ENCODE measurements at regions not wholly inside any gene's neighbourhood (a gene's known extent, or its start where the extent isn't known, plus 50 kb on each side); places are given as distances from the start of the nearest gene placed in this dataset.

DNA sequence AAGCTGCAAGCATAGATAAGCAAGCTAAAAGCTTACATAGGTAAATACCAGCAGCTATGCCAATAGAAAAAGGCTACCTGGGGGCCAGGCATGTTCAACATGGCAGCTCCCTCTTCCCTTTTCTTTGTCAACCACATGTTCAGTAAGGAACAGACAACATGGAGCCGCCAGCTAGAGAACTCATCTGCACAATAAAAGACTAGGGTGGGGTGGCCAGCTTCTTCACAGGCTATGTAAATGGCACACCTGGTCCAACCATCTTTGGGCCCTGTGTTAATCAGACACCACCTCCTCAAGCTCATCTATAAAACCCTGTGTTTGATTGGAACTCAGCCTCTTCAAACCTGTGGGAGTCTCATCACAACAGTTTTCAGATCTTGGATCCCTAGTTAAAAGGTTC is 129.7 kb upstream of the TMPO start:
- H3K9me3 ChIP-seq = no peaks in the 10 kb centered on the region
- no peaks in the 10 kb centered on the region for H3K36me3 ChIP-seq (replicated peaks in 1 of 2; ENCODE audit: control insufficient read depth in 1 of 2, insufficient read depth in 2 of 2, low read length in 1 of 2)
- TF ChIP-seq JUND (IDR thresholded peaks at IDR 0.05) (no peak), SIN3A (IDR thresholded peaks at IDR 0.05; ENCODE audit: borderline replicate concordance, low read depth, low read length) (no peak), TCF12 (IDR thresholded peaks at IDR 0.05) (no peak)
- TF ChIP-seq, protein P1, sequence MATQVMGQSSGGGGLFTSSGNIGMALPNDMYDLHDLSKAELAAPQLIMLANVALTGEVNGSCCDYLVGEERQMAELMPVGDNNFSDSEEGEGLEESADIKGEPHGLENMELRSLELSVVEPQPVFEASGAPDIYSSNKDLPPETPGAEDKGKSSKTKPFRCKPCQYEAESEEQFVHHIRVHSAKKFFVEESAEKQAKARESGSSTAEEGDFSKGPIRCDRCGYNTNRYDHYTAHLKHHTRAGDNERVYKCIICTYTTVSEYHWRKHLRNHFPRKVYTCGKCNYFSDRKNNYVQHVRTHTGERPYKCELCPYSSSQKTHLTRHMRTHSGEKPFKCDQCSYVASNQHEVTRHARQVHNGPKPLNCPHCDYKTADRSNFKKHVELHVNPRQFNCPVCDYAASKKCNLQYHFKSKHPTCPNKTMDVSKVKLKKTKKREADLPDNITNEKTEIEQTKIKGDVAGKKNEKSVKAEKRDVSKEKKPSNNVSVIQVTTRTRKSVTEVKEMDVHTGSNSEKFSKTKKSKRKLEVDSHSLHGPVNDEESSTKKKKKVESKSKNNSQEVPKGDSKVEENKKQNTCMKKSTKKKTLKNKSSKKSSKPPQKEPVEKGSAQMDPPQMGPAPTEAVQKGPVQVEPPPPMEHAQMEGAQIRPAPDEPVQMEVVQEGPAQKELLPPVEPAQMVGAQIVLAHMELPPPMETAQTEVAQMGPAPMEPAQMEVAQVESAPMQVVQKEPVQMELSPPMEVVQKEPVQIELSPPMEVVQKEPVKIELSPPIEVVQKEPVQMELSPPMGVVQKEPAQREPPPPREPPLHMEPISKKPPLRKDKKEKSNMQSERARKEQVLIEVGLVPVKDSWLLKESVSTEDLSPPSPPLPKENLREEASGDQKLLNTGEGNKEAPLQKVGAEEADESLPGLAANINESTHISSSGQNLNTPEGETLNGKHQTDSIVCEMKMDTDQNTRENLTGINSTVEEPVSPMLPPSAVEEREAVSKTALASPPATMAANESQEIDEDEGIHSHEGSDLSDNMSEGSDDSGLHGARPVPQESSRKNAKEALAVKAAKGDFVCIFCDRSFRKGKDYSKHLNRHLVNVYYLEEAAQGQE (IDR thresholded peaks at IDR 0.05; ENCODE audit: low read depth, low read length) = no peak
- POLR2A ChIA-PET = no interaction called here
- H3K4me2 ChIP-seq = no peak overlapping the region
- no peaks in the 10 kb centered on the region for H3K4me1 ChIP-seq (ENCODE audit: control insufficient read depth in 1 of 2, insufficient read depth in 2 of 2, low read depth in 1 of 2, low read length in 1 of 2)
- no peak overlapping the region for H3K4me3 ChIP-seq (ENCODE audit: low read depth in 2 of 2, low read length in 1 of 2)
- H3K9me2 ChIP-seq = no peaks in the 10 kb centered on the region
- DNase-seq = no peak
- CTCF ChIA-PET = no interaction called here
- H2AFZ ChIP-seq (ENCODE audit: low read depth) = no peak overlapping the region
- no peaks in the 10 kb centered on the region; the same call in 1 of the 2 replicates for H3K27me3 ChIP-seq (ENCODE audit: insufficient read depth)
- no peaks in the 10 kb centered on the region for H4K20me1 ChIP-seq (ENCODE audit: insufficient read depth)
- no peaks in the 10 kb centered on the region for H3F3A ChIP-seq (replicated peaks; ENCODE audit: insufficient read depth)
- no peaks in the 10 kb centered on the region for H3K79me2 ChIP-seq (ENCODE audit: insufficient read depth)
- H3K9ac ChIP-seq = no peak overlapping the region
- 11% methylated on average over 1 of the region's 1 CpG for WGBS (ENCODE audit: low lambda C conversion rate)
- H3K27ac ChIP-seq (ENCODE audit: low read depth in 2 of 2, low read length in 1 of 2) = no peak overlapping the region

DNA sequence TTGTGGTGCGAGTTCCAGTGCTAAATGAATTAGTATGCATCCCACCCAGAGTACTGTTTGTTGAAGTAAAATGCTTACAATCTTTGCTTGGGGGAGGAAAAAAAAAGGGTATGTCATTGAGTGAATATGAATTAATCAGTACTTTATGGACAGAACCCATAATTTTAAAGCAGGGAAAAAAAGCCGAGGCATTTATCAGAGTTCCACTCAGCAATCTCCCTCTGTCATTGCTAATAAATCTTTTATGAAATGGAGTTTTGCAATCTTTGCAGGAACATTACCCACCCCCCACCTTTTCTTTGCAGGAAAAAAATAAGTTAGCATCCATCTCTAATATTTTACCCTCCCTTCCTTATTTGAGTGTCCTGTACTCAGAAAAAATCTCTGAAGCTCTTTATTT is 127.9 kb upstream of the TMPO start:
- H3K79me2 ChIP-seq (ENCODE audit: insufficient read depth) = no peaks in the 10 kb centered on the region
- H4K20me1 ChIP-seq (ENCODE audit: insufficient read depth) = no peaks in the 10 kb centered on the region
- TF ChIP-seq JUND (IDR thresholded peaks at IDR 0.05) = no peak
- TF ChIP-seq MEF2A (IDR thresholded peaks at IDR 0.05; ENCODE audit: borderline replicate concordance, low read depth) = no peak
- TF ChIP-seq POLR2AphosphoS5 (IDR thresholded peaks at IDR 0.05; ENCODE audit: low read depth, low read length) = no peak
- no peak for TF ChIP-seq YY1 (IDR thresholded peaks at IDR 0.05; ENCODE audit: low read depth)
- no peak for TF ChIP-seq MXI1 (IDR thresholded peaks at IDR 0.05; ENCODE audit: low read depth, low read length)
- no peak for TF ChIP-seq SIN3A (IDR thresholded peaks at IDR 0.05; ENCODE audit: borderline replicate concordance, low read depth, low read length)
- no peak for TF ChIP-seq NRF1 (IDR thresholded peaks at IDR 0.05; ENCODE audit: low read depth, low read length)
- TF ChIP-seq FOXM1 (IDR thresholded peaks at IDR 0.05; ENCODE audit: low read depth) = no peak
- no peak for TF ChIP-seq ELF1 (IDR thresholded peaks at IDR 0.05)
- no peak for TF ChIP-seq SMC3 (IDR thresholded peaks at IDR 0.05; ENCODE audit: low read depth, low read length)
- no peaks in the 10 kb centered on the region for H3K36me3 ChIP-seq (replicated peaks in 1 of 2; ENCODE audit: control insufficient read depth in 1 of 2, insufficient read depth in 2 of 2, low read length in 1 of 2)
- H3K4me3 ChIP-seq (ENCODE audit: low read depth in 2 of 2, low read length in 1 of 2) = no peak overlapping the region
- H3F3A ChIP-seq (replicated peaks; ENCODE audit: insufficient read depth) = no peaks in the 10 kb centered on the region
- H3K9me2 ChIP-seq = no peaks in the 10 kb centered on the region
- DNase-seq = no peak
- H3K9me3 ChIP-seq = no peaks in the 10 kb centered on the region
- ChIA-PET CTCF (interaction anchor here (1.4 kb wide), 1 partner anchor 10 kb away, joined by 4 read pairs; no protein-coding TSS in a partner anchor), POLR2A (no interaction called here)
- no peak overlapping the region for H3K9ac ChIP-seq
- H3K27me3 ChIP-seq (ENCODE audit: insufficient read depth) = no peaks in the 10 kb centered on the region; the same call in 1 of the 2 replicates
- WGBS (ENCODE audit: low lambda C conversion rate) = 67% methylated on average over 2 of the region's 2 CpGs
- H3K27ac ChIP-seq (ENCODE audit: low read depth in 2 of 2, low read length in 1 of 2) = no peak overlapping the region
- no peak overlapping the region for H3K4me2 ChIP-seq
- H2AFZ ChIP-seq (ENCODE audit: low read depth) = no peak overlapping the region
- H3K4me1 ChIP-seq (ENCODE audit: control insufficient read depth in 1 of 2, insufficient read depth in 2 of 2, low read depth in 1 of 2, low read length in 1 of 2) = no peaks in the 10 kb centered on the region

Data from SK-N-SH (cell line).